OCI-LY3 (cell line): ENCODE measurements at regions not wholly inside any gene's neighbourhood (a gene's known extent, or its start where the extent isn't known, plus 50 kb on each side); places are given as distances from the start of the nearest gene placed in this dataset.

Source experiments
- H2AFZ ChIP-seq: fragments of 200-600, 300-600 bp; shearing (Covaris generic); 2 replicates; pipeline ENCODE4 v1.6.0; 2014; ENCODE audit warnings: antibody characterized with exemption, low read depth, low read length
- H3K27ac ChIP-seq: fragments of 200-600, 300-600 bp; sonication (generic); 2 replicates; pipeline ENCODE4 v1.5.1; 2014; ENCODE audit warnings: mild to moderate bottlenecking, low read length, moderate library complexity, mixed read lengths
- H3K27me3 ChIP-seq: fragments of 200-600, 300-600 bp; sonication (generic); 2 replicates; pipeline ENCODE4 v1.6.1; 2014; ENCODE audit warnings: low read depth, low read length, mixed read lengths
- H3K36me3 ChIP-seq: fragments of 200-600, 300-600 bp; sonication (generic); replicated peaks from 2 replicates; pipeline ENCODE3; 2014; ENCODE audit warnings: low read depth, low read length, mixed read lengths
- H3K4me1 ChIP-seq: fragments of 300-600, 200-600 bp; sonication (generic); 2 replicates; pipeline ENCODE4 v1.6.1; 2014; ENCODE audit warnings: low read length, mixed read lengths
- H3K4me2 ChIP-seq: fragments of 200-600, 300-600 bp; sonication (generic); 2 replicates; pipeline ENCODE4 v1.6.1; 2014; ENCODE audit warnings: low read length, mixed read lengths
- H3K4me3 ChIP-seq: fragments of 300-600, 200-600 bp; sonication (generic); 2 replicates; pipeline ENCODE4 v1.5.1; 2014; ENCODE audit warnings: antibody characterized with exemption, mild to moderate bottlenecking, low read length, moderate library complexity
- H3K79me2 ChIP-seq: fragments of 300-600, 200-600 bp; shearing (Covaris generic); 2 replicates; pipeline ENCODE4 v1.6.1; 2014; ENCODE audit warnings: mild to moderate bottlenecking, low read length, mixed read lengths
- H3K9ac ChIP-seq: fragments of 300-600, 200-600 bp; shearing (Covaris generic); 2 replicates; pipeline ENCODE4 v1.6.0; 2014; ENCODE audit warnings: mild to moderate bottlenecking, low read length, moderate library complexity
- H3K9me3 ChIP-seq: fragments of 200-600, 300-600 bp; shearing (Covaris generic); 2 replicates; pipeline ENCODE4 v1.6.1; 2014; ENCODE audit warnings: low read length, mixed read lengths; ENCODE audit not compliant: insufficient read depth
- H4K20me1 ChIP-seq: fragments of 200-600, 300-600 bp; sonication (generic); 2 replicates; pipeline ENCODE4 v1.6.1; 2016; ENCODE audit warnings: low read length, mixed read lengths; ENCODE audit not compliant: insufficient read depth
- EZH2phosphoT487 ChIP-seq: fragments of 200-600 bp; shearing (Covaris generic); IDR thresholded peaks from 2 replicates; pipeline ENCODE4 v1.6.1; 2018; ENCODE audit warnings: antibody characterized with exemption, mixed run types, low read depth
- TF ChIP-seq, protein P1 (sequence below): fragments of 200-600, 300-600 bp; sonication (generic); IDR thresholded peaks from 2 replicates; pipeline ENCODE4 v1.5.1; 2014; ENCODE audit warnings: antibody characterized with exemption, low read length, low read depth

DNA sequence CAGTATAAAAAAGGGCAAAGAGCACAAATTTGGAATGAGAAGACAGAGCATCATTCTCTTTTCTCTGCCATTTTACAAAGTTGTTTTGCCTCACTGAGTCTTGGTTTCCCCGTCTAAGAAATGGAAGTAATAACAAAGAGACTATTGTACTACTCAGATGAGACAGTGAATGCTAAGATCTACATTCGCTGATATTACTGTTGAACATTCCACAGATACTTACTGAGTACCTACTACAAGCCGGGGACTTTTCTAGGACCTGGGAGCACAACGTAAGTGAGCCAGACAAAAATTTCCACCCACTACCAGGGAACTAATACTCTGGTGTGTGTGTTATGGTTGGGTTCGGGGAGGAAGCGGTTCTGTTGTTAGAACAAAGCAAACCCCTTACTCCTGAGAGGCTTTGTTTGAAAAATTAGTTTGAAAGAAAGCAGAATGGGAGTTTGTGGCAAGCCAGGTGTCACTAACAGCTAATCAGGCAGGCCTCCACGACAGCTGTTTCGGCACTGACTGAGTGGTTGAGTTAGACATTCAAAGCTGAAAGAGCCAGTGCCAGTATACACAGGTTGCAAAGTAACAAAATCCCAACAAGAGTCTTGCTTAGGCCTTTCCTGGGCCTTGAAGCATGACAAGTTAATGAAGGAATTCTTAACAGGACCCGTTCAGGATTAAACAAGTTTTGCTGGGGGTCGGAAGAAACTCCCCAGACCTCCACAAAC, 458.3 kb downstream of the EDEM1 start:
- TF ChIP-seq EZH2phosphoT487 = no peak
- TF ChIP-seq, protein P1, sequence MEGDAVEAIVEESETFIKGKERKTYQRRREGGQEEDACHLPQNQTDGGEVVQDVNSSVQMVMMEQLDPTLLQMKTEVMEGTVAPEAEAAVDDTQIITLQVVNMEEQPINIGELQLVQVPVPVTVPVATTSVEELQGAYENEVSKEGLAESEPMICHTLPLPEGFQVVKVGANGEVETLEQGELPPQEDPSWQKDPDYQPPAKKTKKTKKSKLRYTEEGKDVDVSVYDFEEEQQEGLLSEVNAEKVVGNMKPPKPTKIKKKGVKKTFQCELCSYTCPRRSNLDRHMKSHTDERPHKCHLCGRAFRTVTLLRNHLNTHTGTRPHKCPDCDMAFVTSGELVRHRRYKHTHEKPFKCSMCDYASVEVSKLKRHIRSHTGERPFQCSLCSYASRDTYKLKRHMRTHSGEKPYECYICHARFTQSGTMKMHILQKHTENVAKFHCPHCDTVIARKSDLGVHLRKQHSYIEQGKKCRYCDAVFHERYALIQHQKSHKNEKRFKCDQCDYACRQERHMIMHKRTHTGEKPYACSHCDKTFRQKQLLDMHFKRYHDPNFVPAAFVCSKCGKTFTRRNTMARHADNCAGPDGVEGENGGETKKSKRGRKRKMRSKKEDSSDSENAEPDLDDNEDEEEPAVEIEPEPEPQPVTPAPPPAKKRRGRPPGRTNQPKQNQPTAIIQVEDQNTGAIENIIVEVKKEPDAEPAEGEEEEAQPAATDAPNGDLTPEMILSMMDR = no peak
- H3K4me1 ChIP-seq = no peaks in the 10 kb centered on the region
- H2AFZ ChIP-seq = no peak overlapping the region
- H3K36me3 ChIP-seq = peaks cover 4% of the 10 kb centered on the region
- H3K27ac ChIP-seq = no peak overlapping the region
- no peak overlapping the region for H3K4me3 ChIP-seq
- peaks cover under 1% of the 10 kb centered on the region; the same call in 1 of the 2 replicates for H3K9me3 ChIP-seq
- H3K4me2 ChIP-seq = no peak overlapping the region
- no peaks in the 10 kb centered on the region for H3K79me2 ChIP-seq
- H4K20me1 ChIP-seq = no peaks in the 10 kb centered on the region
- H3K27me3 ChIP-seq = no peaks in the 10 kb centered on the region
- H3K9ac ChIP-seq = no peak overlapping the region

DNA sequence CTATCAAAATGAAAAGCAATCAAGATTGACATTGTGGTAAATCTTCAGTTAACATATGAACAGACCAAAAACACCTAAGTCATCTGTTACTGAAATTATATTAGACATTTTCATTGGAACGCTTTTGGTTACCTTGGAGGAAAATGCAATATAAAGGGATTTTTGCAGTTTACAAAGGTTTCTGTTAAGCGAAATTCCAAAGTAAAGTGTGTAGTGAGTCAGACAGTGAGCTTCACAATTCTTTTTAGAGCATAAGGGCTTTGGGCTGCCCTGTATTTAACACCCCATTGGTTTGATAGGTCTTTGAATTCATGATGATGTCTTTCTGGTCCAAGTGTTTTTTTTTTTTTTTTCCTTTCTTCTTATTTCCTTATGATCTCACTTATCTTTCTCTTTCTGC, 462.8 kb downstream of the EDEM1 start:
- H2AFZ ChIP-seq = no peak overlapping the region
- H3K79me2 ChIP-seq = no peaks in the 10 kb centered on the region
- no peaks in the 10 kb centered on the region; the same call in 1 of the 2 replicates for H3K27me3 ChIP-seq
- no peak overlapping the region for H3K4me3 ChIP-seq
- TF ChIP-seq EZH2phosphoT487 = no peak
- TF ChIP-seq, protein P1 = no peak
- no peaks in the 10 kb centered on the region for H3K9me3 ChIP-seq
- H3K4me1 ChIP-seq = no peaks in the 10 kb centered on the region
- H3K9ac ChIP-seq = no peak overlapping the region
- H4K20me1 ChIP-seq = no peaks in the 10 kb centered on the region
- no peak overlapping the region for H3K27ac ChIP-seq
- H3K36me3 ChIP-seq = no peaks in the 10 kb centered on the region
- H3K4me2 ChIP-seq = no peak overlapping the region

DNA sequence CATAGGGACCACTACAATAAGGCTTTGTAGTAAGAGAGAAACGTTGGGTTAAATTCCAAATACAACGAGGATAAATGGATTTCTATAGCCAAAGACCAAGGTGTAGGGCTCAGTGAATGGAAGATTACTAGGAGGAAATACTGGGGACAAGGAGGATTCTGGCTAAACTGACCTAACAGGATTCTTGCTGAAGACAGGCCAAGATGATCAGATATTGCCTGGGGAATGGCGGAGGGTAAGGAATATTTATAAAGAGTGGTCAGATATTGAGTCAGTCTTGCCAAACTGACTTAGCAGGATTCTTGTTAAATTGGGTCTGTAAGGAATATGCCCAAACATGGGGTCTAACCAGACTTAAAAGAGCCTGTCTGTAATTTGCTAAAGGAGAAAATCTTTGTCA, 463.8 kb downstream of the EDEM1 start:
- TF ChIP-seq, protein P1 = no peak
- no peak for TF ChIP-seq EZH2phosphoT487
- H2AFZ ChIP-seq = no peak overlapping the region
- H3K36me3 ChIP-seq = no peaks in the 10 kb centered on the region
- H3K27me3 ChIP-seq = no peaks in the 10 kb centered on the region; the same call in 1 of the 2 replicates
- H3K79me2 ChIP-seq = no peaks in the 10 kb centered on the region
- H3K4me2 ChIP-seq = no peak overlapping the region
- H3K4me1 ChIP-seq = no peaks in the 10 kb centered on the region
- H4K20me1 ChIP-seq = no peaks in the 10 kb centered on the region
- H3K27ac ChIP-seq = no peak overlapping the region
- peaks cover 7% of the 10 kb centered on the region; the same call in 1 of the 2 replicates for H3K9me3 ChIP-seq
- H3K4me3 ChIP-seq = no peak overlapping the region
- no peak overlapping the region for H3K9ac ChIP-seq

DNA sequence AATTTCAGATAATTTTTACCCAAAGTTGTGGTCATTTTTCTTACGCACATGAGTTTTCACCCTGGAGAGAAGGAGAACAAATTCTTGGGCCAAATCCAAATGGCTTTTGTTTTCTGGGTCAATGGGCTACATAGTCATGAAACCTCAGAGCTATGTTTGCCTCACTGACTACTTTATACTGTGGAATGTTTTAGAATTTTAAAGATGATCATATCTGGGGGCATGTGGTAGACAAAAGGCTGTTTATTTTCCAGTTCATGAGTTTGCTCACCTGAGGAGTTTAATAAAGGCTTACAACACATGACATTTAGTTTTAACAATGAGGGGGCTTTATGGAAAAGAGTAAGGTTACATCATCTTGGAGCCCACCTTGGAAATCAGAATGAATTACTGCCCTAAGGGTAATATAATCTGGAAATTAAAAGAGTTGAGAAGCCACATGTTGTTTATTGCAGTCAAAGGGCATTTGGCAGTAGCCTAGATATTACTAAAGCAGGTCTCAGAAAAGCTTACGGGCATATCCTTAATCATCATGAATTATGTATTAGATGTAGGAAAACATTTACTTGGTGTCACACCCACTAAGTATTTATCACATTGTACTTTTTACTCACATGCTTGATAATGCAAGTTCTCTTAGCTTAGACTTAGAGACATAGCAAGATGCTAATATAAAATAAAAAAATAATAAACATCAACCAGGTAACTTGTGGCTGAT, 466.1 kb downstream of the EDEM1 start:
- peaks cover 4% of the 10 kb centered on the region for H3K36me3 ChIP-seq

More for the DNA sequence above, 466.1 kb downstream of the EDEM1 start:
- no peak overlapping the region for H3K27ac ChIP-seq
- H3K4me2 ChIP-seq = no peak overlapping the region
- H3K9me3 ChIP-seq = peaks cover 13% of the 10 kb centered on the region
- H3K4me1 ChIP-seq = no peaks in the 10 kb centered on the region
- TF ChIP-seq, protein P1 = no peak
- TF ChIP-seq EZH2phosphoT487 = no peak
- H2AFZ ChIP-seq = no peak overlapping the region
- no peaks in the 10 kb centered on the region for H3K79me2 ChIP-seq
- H3K4me3 ChIP-seq = no peak overlapping the region
- no peak overlapping the region for H3K9ac ChIP-seq
- H4K20me1 ChIP-seq = no peaks in the 10 kb centered on the region
- no peaks in the 10 kb centered on the region; the same call in 1 of the 2 replicates for H3K27me3 ChIP-seq
